Natural killer cell (primary cell): ENCODE measurements at regions not wholly inside any gene's neighbourhood (a gene's known extent, or its start where the extent isn't known, plus 50 kb on each side); places are given as distances from the start of the nearest gene placed in this dataset.

Experiments
- ATAC-seq, 3 donors: fragments of 150-1000 bp in 2 of 3; fragments of 200-7000 bp in 1 of 3; cut with Tn5 transposase; 1 replicate in 1 of 3; 2 replicates in 2 of 3; pipeline ENCODE4 v1.10.0; 2021; ENCODE audit warnings: mild to moderate bottlenecking in 2 of 3, moderate library complexity in 2 of 3
- DNase-seq, 2 donors: peaks; one replicate each; pipeline versions ENCODE4 v3.0.0 to v3.0.0-alpha.2; 2013 to 2021; ENCODE audit warnings: mixed read lengths in 1 of 2
- H3K27ac ChIP-seq: one replicate; pipeline ENCODE4 v1.5.1; 2013; ENCODE audit warnings: mild to moderate bottlenecking, low read length
- H3K27me3 ChIP-seq: one replicate; pipeline ENCODE4 v1.6.1; 2013; ENCODE audit warnings: low read length; ENCODE audit not compliant: control insufficient read depth, insufficient read depth
- H3K36me3 ChIP-seq: one replicate; pipeline ENCODE4 v1.6.1; 2013; ENCODE audit warnings: low read length; ENCODE audit not compliant: control insufficient read depth, insufficient read depth
- H3K4me1 ChIP-seq: one replicate; pipeline ENCODE4 v1.6.1; 2013; ENCODE audit warnings: low read length; ENCODE audit not compliant: control insufficient read depth, insufficient read depth
- H3K4me3 ChIP-seq: one replicate; pipeline ENCODE4 v1.5.1; 2013; ENCODE audit warnings: low read length
- H3K9me3 ChIP-seq: one replicate; pipeline ENCODE4 v1.6.1; 2013; ENCODE audit warnings: low read length; ENCODE audit not compliant: control insufficient read depth, insufficient read depth
- H3K27ac Mint-ChIP-seq, 2 donors: one replicate each; pipeline ENCODE4 v1.8.0; 2022; ENCODE audit warnings: mild to moderate bottlenecking in 2 of 2, mixed read lengths in 2 of 2, moderate library complexity in 1 of 2
- H3K27me3 Mint-ChIP-seq, 2 donors: one replicate each; pipeline ENCODE4 v1.8.0; 2022; ENCODE audit warnings: low read depth in 2 of 2, mixed read lengths in 2 of 2
- H3K36me3 Mint-ChIP-seq: one replicate; pipeline ENCODE4 v1.8.0; 2022; ENCODE audit warnings: mixed read lengths
- H3K4me1 Mint-ChIP-seq, 2 donors: one replicate each; pipeline ENCODE4 v1.8.0; 2022; ENCODE audit warnings: mixed read lengths in 2 of 2
- H3K4me3 Mint-ChIP-seq: one replicate; pipeline ENCODE4 v1.8.0; 2022; ENCODE audit warnings: mild to moderate bottlenecking, moderate library complexity, mixed read lengths
- H3K9me3 Mint-ChIP-seq, 2 donors: one replicate each; pipeline ENCODE4 v1.8.0; 2022; ENCODE audit warnings: mixed read lengths in 2 of 2
- CTCF ChIP-seq: fragments of 200-600 bp; IDR thresholded peaks from one replicate; pipeline ENCODE4 v1.8.0; 2022; ENCODE audit warnings: antibody characterized with exemption
- WGBS: methylation state at CpG from one replicate; pipeline ENCODE4 v1.1.7; 2013; ENCODE audit warnings: missing lambda C conversion rate; ENCODE audit not compliant: insufficient coverage; 5-methylcytosine and 5-hydroxymethylcytosine counted together
- intact Hi-C: fragments of 100-400 bp; cut with micrococcal nuclease; formaldehyde crosslinking; loops from one replicate; pipeline ENCODE4 v1.14.2; 2022

GRCh38 chr6:82608781-82609180, 245.2 kb downstream of the TPBG start:
- Mint-ChIP-seq H3K27ac (no peak overlapping the region), H3K27me3 (no peaks in the 10 kb centered on the region), H3K4me1 (no peaks in the 10 kb centered on the region), H3K9me3 (peaks cover 6 to 7% of the 10 kb centered on the region in 2 donors), H3K36me3 (no peaks in the 10 kb centered on the region), H3K4me3 (no peak overlapping the region)
- Histone ChIP-seq H3K4me3 (no peak overlapping the region), H3K4me1 (no peaks in the 10 kb centered on the region), H3K27ac (no peak overlapping the region), H3K9me3 (no peaks in the 10 kb centered on the region), H3K27me3 (no peaks in the 10 kb centered on the region), H3K36me3 (no peaks in the 10 kb centered on the region)
- intact Hi-C loops: no loop called here
- no peak for DNase-seq
- 75% methylated on average over 4 of the region's 4 CpGs for WGBS
- no peak for TF ChIP-seq CTCF
- no peak for ATAC-seq

- WGBS: 93% methylated on average over 1 of the region's 1 CpG
- DNase-seq (no peak), ATAC-seq (no peak)
- H3K4me1 Mint-ChIP-seq: no peaks in the 10 kb centered on the region
- H3K27ac Mint-ChIP-seq: no peak overlapping the region
- intact Hi-C loops: no loop called here
- H3K9me3 ChIP-seq: no peaks in the 10 kb centered on the region
- H3K4me3 Mint-ChIP-seq: no peak overlapping the region
- no peaks in the 10 kb centered on the region for H3K36me3 Mint-ChIP-seq
- H3K27me3 ChIP-seq: no peaks in the 10 kb centered on the region
- no peak for TF ChIP-seq CTCF
- H3K9me3 Mint-ChIP-seq: peaks cover 0 to 2% of the 10 kb centered on the region in 2 donors
- no peaks in the 10 kb centered on the region for H3K27me3 Mint-ChIP-seq
- H3K36me3 ChIP-seq: no peaks in the 10 kb centered on the region
- H3K4me1 ChIP-seq: no peaks in the 10 kb centered on the region
- no peak overlapping the region for H3K4me3 ChIP-seq
- no peak overlapping the region for H3K27ac ChIP-seq
Measured at GRCh38 chr6:82611751-82612150, 248.1 kb downstream of the TPBG start.

- 89% methylated on average over 1 of the region's 1 CpG for WGBS
- no peak overlapping the region for H3K4me3 Mint-ChIP-seq
- peaks cover 0 to 2% of the 10 kb centered on the region in 2 donors for H3K9me3 Mint-ChIP-seq
- no peak overlapping the region for H3K27ac Mint-ChIP-seq
- H3K36me3 Mint-ChIP-seq: no peaks in the 10 kb centered on the region
- ATAC-seq (no peak), DNase-seq (no peak)
- Histone ChIP-seq H3K4me1 (no peaks in the 10 kb centered on the region), H3K27ac (no peak overlapping the region), H3K36me3 (no peaks in the 10 kb centered on the region), H3K9me3 (no peaks in the 10 kb centered on the region), H3K4me3 (no peak overlapping the region), H3K27me3 (no peaks in the 10 kb centered on the region)
- H3K4me1 Mint-ChIP-seq: no peaks in the 10 kb centered on the region
- H3K27me3 Mint-ChIP-seq: no peaks in the 10 kb centered on the region
- intact Hi-C loops: no loop called here
- TF ChIP-seq CTCF: no peak
Measured at GRCh38 chr6:82612475-82613039, 248.9 kb downstream of the TPBG start.

- Histone ChIP-seq H3K4me3 (no peak overlapping the region), H3K27me3 (no peaks in the 10 kb centered on the region), H3K36me3 (no peaks in the 10 kb centered on the region), H3K4me1 (no peaks in the 10 kb centered on the region), H3K9me3 (no peaks in the 10 kb centered on the region), H3K27ac (no peak overlapping the region)
- intact Hi-C loops: no loop called here
- H3K9me3 Mint-ChIP-seq: peaks cover 0 to under 1% of the 10 kb centered on the region in 2 donors
- H3K36me3 Mint-ChIP-seq: no peaks in the 10 kb centered on the region
- no peak for TF ChIP-seq CTCF
- no peaks in the 10 kb centered on the region for H3K4me1 Mint-ChIP-seq
- ATAC-seq: no peak
- whole genome bisulfite sequencing: 18% methylated on average over 3 of the region's 3 CpGs
- H3K27me3 Mint-ChIP-seq: no peaks in the 10 kb centered on the region
- H3K4me3 Mint-ChIP-seq: no peak overlapping the region
- H3K27ac Mint-ChIP-seq: no peak overlapping the region
- no peak for DNase-seq
Measured at GRCh38 chr6:82614518-82614917, 250.9 kb downstream of the TPBG start.
